ENCODE measurements at regions not wholly inside any gene's neighbourhood (a gene's known extent, or its start where the extent isn't known, plus 50 kb on each side); places are given as distances from the start of the nearest gene placed in this dataset.

GRCh38 chr16:9362050-9362449 lies 270.6 kb downstream of the HAPSTR1 start:
- no peak for TF ChIP-seq CTCF (conservative IDR thresholded peaks at IDR 0.05 in 1 of 2, IDR thresholded peaks at IDR 0.05 in 1 of 2; ENCODE audit: extremely low read depth in 1 of 2, insufficient read depth in 1 of 2, low read depth in 1 of 2, low read length in 2 of 2)
- TF ChIP-seq EZH2 (IDR thresholded peaks at IDR 0.05; ENCODE audit: borderline replicate concordance, low read length), result no peak
